ENCODE measurements at regions not wholly inside any gene's neighbourhood (a gene's known extent, or its start where the extent isn't known, plus 50 kb on each side); places are given as distances from the start of the nearest gene placed in this dataset.

- no peaks in the 10 kb centered on the region for H3K27me3 ChIP-seq (ENCODE audit: control insufficient read depth in 2 of 2, insufficient read depth in 2 of 2, low read length in 2 of 2)
- intact Hi-C loops (cut with micrococcal nuclease), result no loop called here
- H3K36me3 Mint-ChIP-seq, result peaks cover 0 to 8% (median 0%) of the 10 kb centered on the region in 5 donors
Observed at GRCh38 chr13:47865883-47866282, 135.2 kb downstream of the SUCLA2 start.

GRCh38 chr13:47862841-47863240 lies 138.2 kb downstream of the SUCLA2 start:
- H3K9me3 Mint-ChIP-seq, result peaks cover 0 to 9% (median 0%) of the 10 kb centered on the region in 11 donors
- no peaks in the 10 kb centered on the region for H3K4me1 ChIP-seq (ENCODE audit: control insufficient read depth in 2 of 2, insufficient read depth in 2 of 2, low read length in 2 of 2)
- H3K9me3 ChIP-seq (ENCODE audit: control insufficient read depth in 2 of 3, low read length in 3 of 3), result no peaks in the 10 kb centered on the region
- H3K36me3 Mint-ChIP-seq, result peaks cover 0 to 5% (median 0%) of the 10 kb centered on the region in 5 donors
- CTCF ChIA-PET, result no interaction called here
- H3K4me1 Mint-ChIP-seq, result peaks cover 0 to 10% (median 0%) of the 10 kb centered on the region in 7 donors
- intact Hi-C loops (cut with micrococcal nuclease), result no loop called here
- peaks cover 0 to 23% (median 12%) of the 10 kb centered on the region in 5 donors for H3K27me3 Mint-ChIP-seq
- H3K4me3 ChIP-seq (ENCODE audit: low read length), result no peak overlapping the region
- no peak overlapping the region for H3K27ac ChIP-seq (ENCODE audit: low read depth, low read length)
- no peak for DNase-seq
- H3K4me3 Mint-ChIP-seq, result no peak overlapping the region
- no peaks in the 10 kb centered on the region for H3K27me3 ChIP-seq (ENCODE audit: control insufficient read depth in 2 of 2, insufficient read depth in 2 of 2, low read length in 2 of 2)
- no peak for ATAC-seq
- POLR2A ChIA-PET, result no interaction called here
- H3K27ac Mint-ChIP-seq, result no peak overlapping the region
- H3K36me3 ChIP-seq (ENCODE audit: control insufficient read depth in 2 of 3, insufficient read depth in 3 of 3, low read length in 3 of 3), result no peaks in the 10 kb centered on the region

More at GRCh38 chr13:47865883-47866282, 135.2 kb downstream of the SUCLA2 start:
- peak overlapping the region in 1 of 9 donors; percentile 33 for H3K27ac Mint-ChIP-seq
- H3K9me3 ChIP-seq (ENCODE audit: control insufficient read depth in 2 of 3, low read length in 3 of 3), result no peaks in the 10 kb centered on the region
- POLR2A ChIA-PET, result no interaction called here
- DNase-seq, result no peak
- H3K27ac ChIP-seq (ENCODE audit: low read depth, low read length), result no peak overlapping the region
- H3K36me3 ChIP-seq (ENCODE audit: control insufficient read depth in 2 of 3, insufficient read depth in 3 of 3, low read length in 3 of 3), result no peaks in the 10 kb centered on the region
- CTCF ChIA-PET, result no interaction called here
- peaks cover 0 to 20% (median 5%) of the 10 kb centered on the region in 5 donors for H3K27me3 Mint-ChIP-seq
- no peak overlapping the region for H3K4me3 ChIP-seq (ENCODE audit: low read length)
- H3K9me3 Mint-ChIP-seq, result peaks cover 0 to 9% (median 2%) of the 10 kb centered on the region in 11 donors
- H3K4me1 ChIP-seq (ENCODE audit: control insufficient read depth in 2 of 2, insufficient read depth in 2 of 2, low read length in 2 of 2), result no peaks in the 10 kb centered on the region
- peaks cover 0 to 10% (median 0%) of the 10 kb centered on the region in 7 donors for H3K4me1 Mint-ChIP-seq
- no peak overlapping the region for H3K4me3 Mint-ChIP-seq
- no peak for ATAC-seq

GRCh38 chr13:47859165-47859564 lies 141.9 kb downstream of the SUCLA2 start:
- Histone ChIP-seq H3K9me3 (ENCODE audit: control insufficient read depth in 2 of 3, low read length in 3 of 3) (no peaks in the 10 kb centered on the region), H3K4me3 (ENCODE audit: low read length) (no peak overlapping the region), H3K4me1 (ENCODE audit: control insufficient read depth in 2 of 2, insufficient read depth in 2 of 2, low read length in 2 of 2) (no peaks in the 10 kb centered on the region), H3K27me3 (ENCODE audit: control insufficient read depth in 2 of 2, insufficient read depth in 2 of 2, low read length in 2 of 2) (no peaks in the 10 kb centered on the region), H3K27ac (ENCODE audit: low read depth, low read length) (no peak overlapping the region), H3K36me3 (ENCODE audit: control insufficient read depth in 2 of 3, insufficient read depth in 3 of 3, low read length in 3 of 3) (no peaks in the 10 kb centered on the region)
- intact Hi-C loops (cut with micrococcal nuclease), result no loop called here
- Mint-ChIP-seq H3K27ac (no peak overlapping the region), H3K27me3 (peaks cover 0 to 13% (median 9%) of the 10 kb centered on the region in 5 donors), H3K4me1 (no peaks in the 10 kb centered on the region), H3K9me3 (peaks cover 0 to 9% (median 0%) of the 10 kb centered on the region in 11 donors), H3K4me3 (no peak overlapping the region), H3K36me3 (peaks cover 0 to 5% (median 0%) of the 10 kb centered on the region in 5 donors)
- ChIA-PET POLR2A (interaction anchor here (0.6 kb wide), 1 partner anchor 111 kb away, joined by 3 read pairs; no protein-coding TSS in a partner anchor), CTCF (no interaction called here)
- no peak for ATAC-seq
- DNase-seq, result no peak

GRCh38 chr13:47858042-47859025 lies 142.7 kb downstream of the SUCLA2 start:
- CTCF ChIA-PET, result no interaction called here
- no peaks in the 10 kb centered on the region for H3K36me3 ChIP-seq (ENCODE audit: control insufficient read depth in 2 of 3, insufficient read depth in 3 of 3, low read length in 3 of 3)
- Mint-ChIP-seq H3K27me3 (peaks cover 0 to 13% (median 9%) of the 10 kb centered on the region in 5 donors), H3K27ac (no peak overlapping the region), H3K4me3 (no peak overlapping the region), H3K36me3 (peaks cover 0 to 5% (median 0%) of the 10 kb centered on the region in 5 donors), H3K4me1 (no peaks in the 10 kb centered on the region), H3K9me3 (peaks cover 0 to 6% (median 0%) of the 10 kb centered on the region in 11 donors)
- H3K4me1 ChIP-seq (ENCODE audit: control insufficient read depth in 2 of 2, insufficient read depth in 2 of 2, low read length in 2 of 2), result no peaks in the 10 kb centered on the region
- POLR2A ChIA-PET, result no interaction called here
- no peaks in the 10 kb centered on the region for H3K9me3 ChIP-seq (ENCODE audit: control insufficient read depth in 2 of 3, low read length in 3 of 3)
- no peak for ATAC-seq
- intact Hi-C loops (cut with micrococcal nuclease), result no loop called here
- no peak overlapping the region for H3K4me3 ChIP-seq (ENCODE audit: low read length)
- no peak for DNase-seq
- no peaks in the 10 kb centered on the region for H3K27me3 ChIP-seq (ENCODE audit: control insufficient read depth in 2 of 2, insufficient read depth in 2 of 2, low read length in 2 of 2)
- no peak overlapping the region for H3K27ac ChIP-seq (ENCODE audit: low read depth, low read length)

GRCh38 chr13:47853236-47853635 lies 147.8 kb downstream of the SUCLA2 start:
- Mint-ChIP-seq H3K36me3 (peaks cover 0 to 10% (median 3%) of the 10 kb centered on the region in 5 donors), H3K4me1 (no peaks in the 10 kb centered on the region), H3K4me3 (no peak overlapping the region), H3K9me3 (peaks cover 0 to 14% (median 2%) of the 10 kb centered on the region in 11 donors), H3K27me3 (peaks cover 0 to 10% (median 7%) of the 10 kb centered on the region in 5 donors), H3K27ac (no peak overlapping the region)
- Histone ChIP-seq H3K9me3 (ENCODE audit: control insufficient read depth in 2 of 3, low read length in 3 of 3) (no peaks in the 10 kb centered on the region), H3K4me3 (ENCODE audit: low read length) (no peak overlapping the region), H3K27ac (ENCODE audit: low read depth, low read length) (no peak overlapping the region), H3K4me1 (ENCODE audit: control insufficient read depth in 2 of 2, insufficient read depth in 2 of 2, low read length in 2 of 2) (no peaks in the 10 kb centered on the region), H3K36me3 (ENCODE audit: control insufficient read depth in 2 of 3, insufficient read depth in 3 of 3, low read length in 3 of 3) (no peaks in the 10 kb centered on the region), H3K27me3 (ENCODE audit: control insufficient read depth in 2 of 2, insufficient read depth in 2 of 2, low read length in 2 of 2) (no peaks in the 10 kb centered on the region)
- intact Hi-C loops (cut with micrococcal nuclease), result no loop called here
- ChIA-PET CTCF (no interaction called here), POLR2A (no interaction called here)
- ATAC-seq (no peak), DNase-seq (no peak)

- Histone ChIP-seq H3K4me3 (ENCODE audit: low read length) (no peak overlapping the region), H3K27ac (ENCODE audit: low read depth, low read length) (no peak overlapping the region), H3K36me3 (ENCODE audit: control insufficient read depth in 2 of 3, insufficient read depth in 3 of 3, low read length in 3 of 3) (no peaks in the 10 kb centered on the region), H3K27me3 (ENCODE audit: control insufficient read depth in 2 of 2, insufficient read depth in 2 of 2, low read length in 2 of 2) (no peaks in the 10 kb centered on the region), H3K9me3 (ENCODE audit: control insufficient read depth in 2 of 3, low read length in 3 of 3) (no peaks in the 10 kb centered on the region), H3K4me1 (ENCODE audit: control insufficient read depth in 2 of 2, insufficient read depth in 2 of 2, low read length in 2 of 2) (no peaks in the 10 kb centered on the region)
- Mint-ChIP-seq H3K4me1 (no peaks in the 10 kb centered on the region), H3K27me3 (peaks cover 0 to 5% (median 4%) of the 10 kb centered on the region in 5 donors), H3K36me3 (peaks cover 0 to 10% (median 3%) of the 10 kb centered on the region in 5 donors), H3K4me3 (no peak overlapping the region), H3K27ac (no peak overlapping the region), H3K9me3 (peaks cover 0 to 14% (median 2%) of the 10 kb centered on the region in 11 donors)
- intact Hi-C loops (cut with micrococcal nuclease), result no loop called here
- ATAC-seq (no peak), DNase-seq (no peak)
- ChIA-PET CTCF (no interaction called here), POLR2A (no interaction called here)
Observed at GRCh38 chr13:47846886-47847285, 154.2 kb downstream of the SUCLA2 start.

All from naive thymus-derived CD4-positive, alpha-beta T cell (primary cell).